C4-2B (cell line): ENCODE measurements at regions not wholly inside any gene's neighbourhood (a gene's known extent, or its start where the extent isn't known, plus 50 kb on each side); places are given as distances from the start of the nearest gene placed in this dataset.

Source experiments
- ZFX ChIP-seq: fragments of 450-650 bp; IDR thresholded peaks from 2 replicates; pipeline ENCODE4 v1.6.1; 2017
- TF ChIP-seq, protein P1 (sequence below): fragments of 450-650 bp; conservative IDR thresholded peaks from 2 replicates; pipeline ENCODE4 v1.5.1; 2017; ENCODE audit warnings: mild to moderate bottlenecking

DNA sequence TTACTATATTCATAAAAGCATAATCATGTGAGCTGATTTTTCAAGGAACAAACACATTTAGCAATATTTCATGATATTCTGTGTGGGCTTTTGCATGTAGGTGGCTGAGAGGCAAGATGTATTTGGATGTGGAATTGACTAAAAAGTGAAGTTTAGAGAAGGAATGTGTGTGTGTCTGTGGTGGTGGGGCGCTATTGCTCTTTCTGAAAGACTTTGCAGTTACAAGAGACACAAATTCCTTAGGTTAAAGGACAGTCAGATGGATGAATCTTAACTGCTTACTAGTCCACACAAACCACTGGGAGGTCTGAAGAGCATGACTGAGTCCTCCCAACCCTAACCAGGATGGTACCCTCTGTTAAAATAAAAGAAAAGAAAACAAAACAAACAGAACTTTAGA lies 200.1 kb downstream of the SDHAF3 start:
- TF ChIP-seq, protein P1, sequence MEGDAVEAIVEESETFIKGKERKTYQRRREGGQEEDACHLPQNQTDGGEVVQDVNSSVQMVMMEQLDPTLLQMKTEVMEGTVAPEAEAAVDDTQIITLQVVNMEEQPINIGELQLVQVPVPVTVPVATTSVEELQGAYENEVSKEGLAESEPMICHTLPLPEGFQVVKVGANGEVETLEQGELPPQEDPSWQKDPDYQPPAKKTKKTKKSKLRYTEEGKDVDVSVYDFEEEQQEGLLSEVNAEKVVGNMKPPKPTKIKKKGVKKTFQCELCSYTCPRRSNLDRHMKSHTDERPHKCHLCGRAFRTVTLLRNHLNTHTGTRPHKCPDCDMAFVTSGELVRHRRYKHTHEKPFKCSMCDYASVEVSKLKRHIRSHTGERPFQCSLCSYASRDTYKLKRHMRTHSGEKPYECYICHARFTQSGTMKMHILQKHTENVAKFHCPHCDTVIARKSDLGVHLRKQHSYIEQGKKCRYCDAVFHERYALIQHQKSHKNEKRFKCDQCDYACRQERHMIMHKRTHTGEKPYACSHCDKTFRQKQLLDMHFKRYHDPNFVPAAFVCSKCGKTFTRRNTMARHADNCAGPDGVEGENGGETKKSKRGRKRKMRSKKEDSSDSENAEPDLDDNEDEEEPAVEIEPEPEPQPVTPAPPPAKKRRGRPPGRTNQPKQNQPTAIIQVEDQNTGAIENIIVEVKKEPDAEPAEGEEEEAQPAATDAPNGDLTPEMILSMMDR: peak; percentile 30
- no peak for TF ChIP-seq ZFX
